ENCODE measurements at regions not wholly inside any gene's neighbourhood (a gene's known extent, or its start where the extent isn't known, plus 50 kb on each side); places are given as distances from the start of the nearest gene placed in this dataset.

- no peak for TF ChIP-seq CHD1 (IDR thresholded peaks at IDR 0.05; ENCODE audit: low read depth, low read length)
- no peak for TF ChIP-seq MAZ (IDR thresholded peaks at IDR 0.05; ENCODE audit: borderline replicate concordance, low read depth, low read length)
- no peak for TF ChIP-seq RCOR1 (IDR thresholded peaks at IDR 0.05; ENCODE audit: insufficient replicate concordance, low read length)
- no peak for TF ChIP-seq CTCF (conservative IDR thresholded peaks at IDR 0.05; ENCODE audit: low read depth, low read length)
- no peak for TF ChIP-seq MXI1 (IDR thresholded peaks at IDR 0.05; ENCODE audit: borderline replicate concordance, low read depth, low read length)
- TF ChIP-seq MAFK (IDR thresholded peaks at IDR 0.05; ENCODE audit: low read depth, low read length), result no peak
- no peak for TF ChIP-seq ELK1 (IDR thresholded peaks at IDR 0.05; ENCODE audit: borderline replicate concordance, low read depth, low read length)
- no peak for TF ChIP-seq BHLHE40 (IDR thresholded peaks at IDR 0.05; ENCODE audit: low read depth, low read length)
- TF ChIP-seq POLR2A (IDR thresholded peaks at IDR 0.05; ENCODE audit: low read depth, low read length), result no peak
- TF ChIP-seq, protein P1, sequence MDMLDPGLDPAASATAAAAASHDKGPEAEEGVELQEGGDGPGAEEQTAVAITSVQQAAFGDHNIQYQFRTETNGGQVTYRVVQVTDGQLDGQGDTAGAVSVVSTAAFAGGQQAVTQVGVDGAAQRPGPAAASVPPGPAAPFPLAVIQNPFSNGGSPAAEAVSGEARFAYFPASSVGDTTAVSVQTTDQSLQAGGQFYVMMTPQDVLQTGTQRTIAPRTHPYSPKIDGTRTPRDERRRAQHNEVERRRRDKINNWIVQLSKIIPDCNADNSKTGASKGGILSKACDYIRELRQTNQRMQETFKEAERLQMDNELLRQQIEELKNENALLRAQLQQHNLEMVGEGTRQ (IDR thresholded peaks at IDR 0.05; ENCODE audit: low read depth, low read length), result no peak
- no peak for TF ChIP-seq FOS (IDR thresholded peaks at IDR 0.05; ENCODE audit: low read depth, low read length)
- no peak for TF ChIP-seq NFE2L2 (IDR thresholded peaks at IDR 0.05; ENCODE audit: low read depth, low read length)
- no peak for TF ChIP-seq RFX5 (IDR thresholded peaks at IDR 0.05; ENCODE audit: low read depth, low read length)
- no peak for TF ChIP-seq SMC3 (IDR thresholded peaks at IDR 0.05; ENCODE audit: low read depth, low read length)
- TF ChIP-seq CEBPB (IDR thresholded peaks at IDR 0.05; ENCODE audit: low read depth, low read length), result no peak
- no peak for TF ChIP-seq RAD21 (IDR thresholded peaks at IDR 0.05; ENCODE audit: low read length)
- H2BK120ac ChIP-seq (ENCODE audit: low read depth, low read length), result no peak overlapping the region
- no peak overlapping the region for H3K14ac ChIP-seq (replicated peaks; ENCODE audit: low read depth, low read length)
- no peaks in the 10 kb centered on the region for H3K9me3 ChIP-seq (ENCODE audit: control insufficient read depth, insufficient read depth, low read length)
- ChIA-PET POLR2A (ENCODE audit: unreplicated experiment) (no interaction called here), CTCF (no interaction called here)
- in situ Hi-C loops (cut with MboI; ENCODE audit: low sequenced_read_pairs) (no loop called here), dilution Hi-C loops (cut with HindIII; ENCODE audit: low sequenced_read_pairs, unreplicated experiment) (no loop called here), intact Hi-C loops (cut with micrococcal nuclease) (no loop called here)
- H3K9ac ChIP-seq (ENCODE audit: low read depth, low read length), result no peak overlapping the region
- H3K4ac ChIP-seq (ENCODE audit: low read depth, low read length), result no peak overlapping the region
- H3K36me3 ChIP-seq (ENCODE audit: control insufficient read depth, insufficient read depth, low read length), result no peaks in the 10 kb centered on the region
- no peak for ATAC-seq (ENCODE audit: low read depth)
- no peak overlapping the region for H3K18ac ChIP-seq (ENCODE audit: low read depth, low read length)
- 67% methylated on average over 1 of the region's 2 CpGs; no CpG with 5 or more reads in 1 of the 2 experiments for WGBS, 2 experiments (ENCODE audit: extremely low coverage in 2 of 2, insufficient read length in 1 of 2)
- H3K79me1 ChIP-seq (ENCODE audit: low read depth in 1 of 2, low read length in 2 of 2), result no peaks in the 10 kb centered on the region
- no peaks in the 10 kb centered on the region for H3K9me1 ChIP-seq (ENCODE audit: insufficient read depth, low read length)
- H2AK5ac ChIP-seq (ENCODE audit: low read depth, low read length), result no peak overlapping the region
- no peak overlapping the region for H3K23ac ChIP-seq (ENCODE audit: low read depth, low read length)
- no peaks in the 10 kb centered on the region for H3K27me3 ChIP-seq (ENCODE audit: control insufficient read depth, insufficient read depth, low read length)
- H4K5ac ChIP-seq (ENCODE audit: low read depth, low read length), result no peak overlapping the region
- H2BK20ac ChIP-seq (ENCODE audit: low read depth, low read length), result no peak overlapping the region
- no peak overlapping the region for H2BK15ac ChIP-seq (ENCODE audit: low read depth, low read length)
- no peak overlapping the region for H2BK5ac ChIP-seq (ENCODE audit: low read depth, low read length, poor library complexity, severe bottlenecking)
- H2AK9ac ChIP-seq (replicated peaks; ENCODE audit: low read depth, low read length, poor library complexity), result no peak overlapping the region
- H4K8ac ChIP-seq (ENCODE audit: low read depth in 2 of 2, low read length in 2 of 2), result no peak overlapping the region
- no peak overlapping the region for H3K56ac ChIP-seq (ENCODE audit: extremely low read depth, insufficient read depth, low read length)
- DNase-seq, result no peak
- H4K20me1 ChIP-seq (ENCODE audit: insufficient read depth, low read length), result no peaks in the 10 kb centered on the region
- no peaks in the 10 kb centered on the region for H3K4me1 ChIP-seq (ENCODE audit: control insufficient read depth, insufficient read depth, low read length)
- H3K4me2 ChIP-seq (ENCODE audit: low read depth, low read length), result no peak overlapping the region
- BruUV-seq (replicated peaks), result no TSS peak
- H3K4me3 ChIP-seq (ENCODE audit: insufficient read depth, low read depth, low read length), result no peak overlapping the region
- no peak overlapping the region for H2AFZ ChIP-seq (replicated peaks; ENCODE audit: low read length, poor library complexity)
- H4K91ac ChIP-seq (ENCODE audit: insufficient read depth, low read depth, low read length), result no peak overlapping the region
- no peak overlapping the region for H3K27ac ChIP-seq (ENCODE audit: insufficient read depth, low read length)
Observed at GRCh38 chr5:121171834-121172233, 679.8 kb upstream of the FTMT start.

Measured in IMR-90 (cell line).